ENCODE measurements at regions not wholly inside any gene's neighbourhood (a gene's known extent, or its start where the extent isn't known, plus 50 kb on each side); places are given as distances from the start of the nearest gene placed in this dataset.

DNA sequence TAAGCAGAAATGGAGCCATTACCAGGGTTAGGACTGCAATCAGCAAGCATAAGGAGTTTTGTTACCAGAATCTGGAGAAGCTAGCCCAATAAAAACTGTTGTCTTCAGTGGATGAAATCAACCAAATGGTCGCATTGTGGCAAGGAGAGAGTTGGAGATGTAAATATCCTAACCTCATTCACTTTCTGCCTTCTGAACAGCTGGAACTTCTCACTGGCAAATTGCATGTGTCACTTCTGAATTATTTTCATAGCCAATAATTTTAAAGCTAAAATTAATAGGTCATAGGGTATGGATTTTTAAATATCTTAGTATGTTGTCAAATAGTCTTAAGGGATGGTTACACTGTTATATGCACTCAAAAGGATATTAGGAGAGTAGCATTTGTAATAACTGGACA, 121.6 kb downstream of the SUCNR1 start:
- DNase-seq = no peak

DNA sequence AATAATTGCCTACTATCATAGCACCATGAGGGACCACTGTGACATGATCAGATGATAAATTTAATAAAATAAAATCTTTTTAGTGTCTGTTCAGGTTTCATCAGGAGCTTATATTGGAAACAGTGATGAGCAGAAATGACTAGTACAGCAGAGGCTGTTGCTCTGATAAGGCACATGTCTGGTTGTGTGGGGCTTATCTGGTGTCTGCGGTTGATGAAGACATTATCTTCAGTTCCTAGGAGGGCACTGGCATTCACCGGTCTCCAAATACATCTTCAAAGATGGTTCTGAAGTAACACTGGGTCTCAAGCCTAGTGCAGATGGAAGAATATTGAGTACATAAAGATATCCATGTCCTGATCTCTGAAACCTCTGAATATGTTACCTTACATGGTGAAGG, 125.3 kb downstream of the SUCNR1 start:
- DNase-seq = no peak

DNA sequence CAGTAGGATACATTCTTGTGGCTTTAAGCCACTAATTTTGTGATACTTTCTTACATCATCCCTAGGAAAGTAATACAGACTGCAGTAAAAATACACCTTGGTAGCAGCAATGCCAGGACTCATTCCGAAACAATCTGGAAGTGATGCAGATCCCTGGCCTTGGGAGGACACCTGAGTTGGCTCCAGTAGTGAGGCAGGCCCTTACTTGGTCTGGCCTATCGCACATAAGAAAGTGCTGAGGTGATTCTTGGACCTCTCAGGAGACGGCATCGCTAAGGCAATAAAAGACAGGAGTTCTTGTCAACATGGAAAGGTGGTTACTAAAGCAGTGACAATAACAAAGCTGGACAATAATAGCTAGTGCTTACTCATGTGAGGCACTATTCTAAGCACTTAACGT, 126.5 kb downstream of the SUCNR1 start:
- no peak for DNase-seq

DNA sequence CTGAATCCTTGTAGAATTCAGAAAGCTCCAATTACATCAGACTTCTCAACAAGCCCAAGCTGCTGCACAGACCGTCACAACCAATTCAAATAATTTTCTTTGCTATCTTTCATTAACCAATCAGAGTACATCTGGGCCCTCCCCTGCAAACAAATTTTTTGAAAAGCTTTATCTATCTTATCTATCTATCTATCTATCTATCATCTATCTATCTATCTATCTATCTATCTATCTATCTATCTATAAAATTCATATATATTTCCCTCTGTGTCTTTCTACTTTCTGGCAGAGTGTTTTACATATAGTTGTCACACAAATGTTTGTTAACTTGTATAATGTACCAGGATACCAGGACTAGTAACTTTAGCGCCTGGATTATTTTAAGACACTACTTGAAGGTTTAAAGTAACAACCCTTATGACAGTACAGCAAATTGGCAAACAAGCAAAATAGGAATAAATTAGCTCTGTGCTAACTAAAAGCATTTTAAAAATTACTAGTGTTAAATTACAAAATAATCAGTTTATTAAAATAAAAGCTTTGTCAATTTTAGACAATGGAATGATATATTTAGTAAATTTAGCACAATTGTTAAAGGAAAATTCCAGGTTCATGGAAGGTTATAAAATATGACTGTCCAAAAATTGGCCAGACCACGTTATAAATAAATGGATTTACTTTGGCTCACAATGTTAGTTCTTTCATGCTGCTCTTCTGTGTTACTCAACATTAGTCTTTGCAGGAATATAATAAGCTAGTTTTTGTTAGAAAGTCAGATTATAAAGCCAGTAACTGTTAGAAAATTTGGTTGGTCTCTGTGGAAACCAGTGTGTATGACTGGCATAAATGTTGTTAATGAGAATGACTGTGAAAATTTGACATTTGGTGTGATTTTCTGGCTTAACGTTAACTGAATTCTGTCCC, 138.6 kb downstream of the SUCNR1 start:
- no peak for DNase-seq

DNA sequence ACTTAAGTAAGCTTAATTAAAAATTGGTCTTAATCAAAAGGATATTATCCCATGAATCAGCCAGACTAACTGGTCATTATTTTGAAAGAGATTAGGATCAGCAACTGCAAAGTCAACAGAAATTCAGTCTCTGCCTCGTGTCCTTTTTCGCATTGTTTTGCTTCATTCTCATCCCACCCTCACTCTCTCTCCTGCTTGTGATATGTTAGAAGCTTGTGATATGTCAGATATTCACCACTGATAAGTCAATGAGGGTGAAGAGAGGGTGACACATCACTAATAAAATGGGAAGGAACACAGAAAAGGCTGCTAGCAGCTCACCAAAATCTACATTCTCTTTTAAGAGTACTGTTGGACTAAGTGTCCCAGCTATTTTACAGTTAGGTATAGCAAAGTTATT, 146.1 kb downstream of the SUCNR1 start:
- DNase-seq = no peak

DNA sequence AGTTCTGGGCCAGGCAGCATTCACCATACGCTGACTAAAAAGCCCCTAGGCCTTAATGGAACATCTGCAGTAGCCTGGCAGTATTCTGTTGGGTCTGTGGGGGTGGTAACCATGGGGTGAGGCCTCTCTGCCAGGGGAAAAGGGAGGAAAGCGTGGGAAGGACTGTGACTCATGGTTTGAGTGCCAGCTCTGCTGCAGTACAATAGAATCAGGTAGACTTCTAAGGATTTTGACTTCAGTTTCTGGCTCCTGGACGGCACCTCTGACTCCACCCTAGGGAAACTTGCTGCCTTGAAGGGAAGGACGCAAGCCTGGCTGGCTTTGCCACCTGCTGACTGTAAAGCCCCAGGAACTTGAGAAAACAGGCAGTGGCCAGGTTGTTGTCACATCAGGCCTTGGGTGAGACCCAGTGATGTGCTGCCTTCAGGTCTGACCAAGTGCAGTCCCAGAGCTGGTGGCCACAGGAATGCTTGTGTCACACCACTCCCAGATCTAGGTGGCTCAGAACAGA, 148.6 kb downstream of the SUCNR1 start:
- peak; percentile 1 to 39 for DNase-seq

DNA sequence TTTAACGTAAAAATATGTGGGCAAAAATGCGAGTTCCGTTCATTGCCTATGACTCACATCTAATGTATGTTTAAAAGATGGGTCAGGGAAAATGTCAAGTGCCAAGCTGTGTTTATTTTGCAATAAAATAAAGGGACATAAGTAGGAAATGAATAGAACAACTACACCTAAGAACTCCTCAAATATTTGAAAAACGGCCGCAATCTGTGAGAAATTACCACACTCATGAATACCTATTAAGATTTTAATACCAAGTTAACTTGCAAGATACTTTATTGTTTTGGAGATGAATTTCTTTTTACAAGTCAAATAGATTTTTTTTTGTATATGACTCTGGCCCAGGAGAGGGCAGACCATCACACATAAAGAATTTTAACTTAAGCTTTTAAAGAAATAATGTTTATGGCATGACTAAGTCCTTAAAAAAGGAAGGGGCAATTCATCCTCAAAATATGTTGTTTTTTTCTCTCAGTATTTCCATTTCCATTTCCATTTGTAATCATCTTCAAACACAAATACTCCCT, 152.7 kb downstream of the SUCNR1 start:
- DNase-seq = no peak

DNA sequence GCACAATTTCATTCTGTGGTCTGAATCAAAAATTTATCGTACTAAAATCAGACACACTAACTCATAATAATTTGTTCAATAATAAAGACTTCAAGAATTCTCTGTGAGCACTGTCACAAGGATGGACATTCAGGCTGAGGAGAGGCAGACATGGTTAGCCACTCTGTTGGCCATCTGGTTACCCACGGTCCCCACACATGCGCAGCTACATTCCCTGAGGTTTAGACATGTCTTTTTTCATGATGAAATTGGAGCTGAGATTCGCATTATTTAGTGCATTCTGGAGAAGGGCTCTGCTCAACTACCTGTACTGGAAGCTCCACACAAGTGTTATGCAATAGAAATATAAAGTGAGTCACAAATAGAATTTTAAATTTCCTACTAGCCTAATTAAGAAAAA, 156.9 kb downstream of the SUCNR1 start:
- no peak for DNase-seq

DNA sequence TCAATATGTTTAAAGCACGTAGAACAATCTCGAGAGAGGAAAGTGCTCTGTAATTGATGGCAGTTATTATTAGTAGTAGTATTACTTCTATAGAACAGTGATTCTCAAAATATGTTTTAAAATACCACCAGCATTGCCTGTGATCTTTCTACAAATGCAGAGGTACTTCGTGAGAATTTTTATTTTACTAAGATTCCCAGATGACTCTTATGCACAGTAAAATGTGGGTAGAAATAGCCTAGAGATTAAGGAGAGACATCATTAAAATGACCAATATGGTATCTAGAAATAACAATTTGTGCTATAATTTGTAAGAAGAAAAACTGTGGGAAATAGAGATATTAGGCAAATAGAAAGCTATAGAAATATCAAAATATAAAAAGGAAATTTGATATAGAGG, 157.9 kb downstream of the SUCNR1 start:
- DNase-seq = no peak

DNA sequence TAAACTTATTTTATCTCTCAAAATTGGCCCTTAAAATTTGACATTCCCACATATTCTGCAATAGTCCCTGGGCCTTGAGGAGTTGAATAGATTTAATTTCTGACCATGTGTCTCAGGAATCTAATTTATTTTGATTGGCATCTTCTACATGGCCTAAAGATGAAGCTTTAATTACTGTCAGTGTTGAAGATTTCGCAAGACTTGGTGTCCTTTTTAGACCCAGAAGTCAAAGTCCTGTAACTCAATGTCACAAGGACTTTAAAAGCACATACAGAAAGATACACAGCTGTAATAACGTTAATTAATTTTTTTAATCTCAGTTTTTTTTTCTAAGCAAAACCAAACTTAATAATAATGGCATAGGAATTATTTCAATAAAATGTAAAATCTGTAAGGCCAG, 163.9 kb downstream of the SUCNR1 start:
- DNase-seq = no peak

DNA sequence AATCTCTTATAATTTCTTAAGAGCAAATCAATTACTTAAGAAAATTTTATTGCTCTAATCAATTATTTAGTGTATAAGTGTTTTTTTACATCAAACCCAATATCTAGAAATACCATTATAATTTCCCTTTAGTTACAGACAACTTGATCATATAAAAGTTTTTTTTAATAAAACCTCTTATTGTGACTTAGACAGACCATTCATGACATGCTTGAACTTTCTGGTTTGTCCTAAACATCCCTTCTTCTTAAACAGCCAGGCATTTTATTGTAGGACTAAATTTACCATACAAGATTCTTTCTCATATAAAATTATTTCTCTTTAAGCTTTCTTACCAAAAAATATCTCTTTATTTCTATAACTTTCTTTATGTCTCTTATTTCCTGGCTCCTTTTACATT, 164.5 kb downstream of the SUCNR1 start:
- DNase-seq = no peak

DNA sequence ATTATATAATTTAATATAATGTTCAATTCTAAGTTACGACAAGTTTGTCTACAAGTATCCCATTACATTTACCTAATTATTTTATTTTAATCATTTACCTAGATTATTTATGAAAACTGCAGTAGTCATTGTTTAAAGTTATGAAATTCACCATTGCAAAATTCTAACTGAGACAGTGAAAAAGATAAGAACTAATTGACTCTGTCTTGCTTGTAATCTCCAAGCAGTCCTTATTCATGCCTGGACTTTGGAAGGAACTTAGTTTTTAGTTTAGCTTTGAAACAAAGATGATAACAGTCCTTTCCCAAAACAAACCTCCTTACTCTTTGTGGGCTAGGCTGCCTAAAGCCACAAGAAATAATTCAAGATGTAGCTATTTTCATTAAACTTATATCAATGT, 165.0 kb downstream of the SUCNR1 start:
- no peak for DNase-seq

DNA sequence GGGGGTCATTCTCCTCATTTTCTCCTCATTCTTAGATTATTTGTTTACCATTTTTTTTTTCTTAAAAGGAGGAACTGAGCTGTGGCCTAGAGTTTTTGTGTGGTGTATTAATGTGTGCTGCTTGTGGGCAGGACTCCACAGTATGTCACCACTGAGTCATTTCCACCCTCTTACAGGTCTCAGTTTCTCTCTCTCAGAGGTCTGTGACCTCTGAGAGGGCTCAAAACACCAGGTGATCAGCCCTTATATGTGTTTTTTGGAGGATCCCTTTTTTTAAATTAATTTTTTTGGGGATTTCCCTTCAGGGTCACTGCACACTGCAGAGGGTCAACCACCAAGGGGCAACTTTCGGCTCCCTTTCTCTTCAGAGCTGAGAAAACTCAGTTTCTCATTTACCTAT, 166.4 kb downstream of the SUCNR1 start:
- no peak for DNase-seq

DNA sequence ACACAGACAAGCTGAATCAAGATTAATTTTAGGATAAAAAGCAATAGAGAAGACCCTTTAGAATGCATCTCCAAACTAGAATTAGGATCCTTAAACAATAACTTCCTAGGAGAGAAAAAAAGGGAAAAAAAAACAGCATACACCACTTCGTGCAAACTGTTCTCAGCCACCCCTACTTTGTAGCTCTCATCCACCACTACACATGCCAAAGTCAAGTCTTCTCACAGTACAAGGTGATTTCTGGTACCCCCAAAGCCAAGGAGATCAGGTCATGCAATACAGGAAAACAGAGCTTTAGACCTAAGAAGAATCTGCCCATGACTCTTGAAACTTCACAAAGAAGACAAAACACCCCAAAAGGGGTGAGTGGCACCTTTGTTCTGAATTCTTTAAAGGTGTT, 166.9 kb downstream of the SUCNR1 start:
- DNase-seq = no peak

DNA sequence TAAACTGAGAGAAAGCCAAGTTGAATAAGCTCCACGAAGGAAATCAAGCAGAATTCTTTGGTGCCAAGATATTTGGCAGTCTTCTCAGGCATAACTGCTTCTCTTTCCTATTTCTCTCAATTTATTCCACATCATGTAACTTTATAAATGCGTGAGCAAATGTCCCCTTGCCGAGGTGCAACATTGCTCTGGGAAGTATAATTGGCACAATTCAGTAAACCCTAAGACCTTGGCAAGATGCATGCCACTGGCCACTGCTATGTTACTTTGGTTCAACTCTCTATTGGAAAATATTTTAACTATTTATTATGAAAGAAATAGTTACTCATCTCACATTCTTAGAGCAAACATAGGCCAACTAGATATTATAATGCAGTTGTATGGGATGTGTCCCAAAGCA, 170.2 kb downstream of the SUCNR1 start:
- no peak for DNase-seq

DNA sequence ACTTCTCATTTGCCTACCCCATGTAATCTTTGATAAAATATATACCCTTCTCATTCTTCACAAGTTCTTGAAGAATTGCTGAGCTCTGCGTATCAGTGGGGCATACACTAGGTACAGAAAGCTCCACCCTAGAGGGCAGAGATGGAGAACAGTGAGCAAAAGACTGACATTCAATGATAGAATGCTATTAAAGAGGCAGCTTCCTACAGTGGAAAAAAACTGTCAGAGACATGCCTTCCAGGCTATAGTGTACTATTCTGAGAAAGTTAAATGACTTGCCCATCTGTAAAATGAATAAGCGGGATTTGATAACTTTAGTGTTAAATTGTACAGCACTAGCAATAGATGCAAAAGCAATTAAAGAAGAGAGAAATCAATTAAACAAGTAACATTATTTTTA, 172.8 kb downstream of the SUCNR1 start:
- no peak for DNase-seq

DNA sequence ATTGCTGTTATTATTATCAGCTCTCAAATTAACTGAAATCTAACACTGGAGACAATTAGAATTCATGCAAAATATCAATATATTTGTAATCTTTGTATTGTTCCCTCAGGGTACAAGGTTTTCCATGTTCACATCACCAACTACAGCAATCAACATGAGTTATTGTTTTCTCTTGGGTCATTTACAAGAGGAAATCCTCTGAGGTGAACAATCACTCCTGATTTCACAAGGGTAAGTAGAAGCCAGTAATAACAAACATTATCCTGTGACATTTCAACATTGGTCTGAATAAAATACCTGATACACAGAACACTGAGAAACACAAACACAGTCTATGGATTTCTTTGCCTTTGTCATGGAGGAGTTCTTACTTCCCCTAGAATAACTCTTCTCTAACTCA, 174.0 kb downstream of the SUCNR1 start:
- DNase-seq = no peak

DNA sequence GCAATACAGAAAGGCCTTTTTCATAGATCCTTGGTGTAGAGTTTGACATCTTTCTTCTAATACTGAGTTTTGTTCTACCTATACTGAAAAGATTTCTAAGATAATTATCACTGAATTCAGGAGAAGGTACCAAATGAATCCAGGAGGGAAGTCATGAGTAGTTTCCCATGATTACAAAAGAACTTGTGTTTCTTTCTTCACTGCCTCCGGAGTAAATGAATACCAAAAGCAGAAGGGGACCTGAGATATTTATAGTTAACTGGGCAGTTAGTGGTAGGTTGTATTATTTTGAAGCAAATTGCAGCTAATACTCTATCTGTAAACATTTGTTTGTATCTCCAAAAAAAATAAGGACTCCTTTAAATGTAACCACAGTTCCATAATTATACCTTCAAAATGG, 175.4 kb downstream of the SUCNR1 start:
- no peak for DNase-seq

DNA sequence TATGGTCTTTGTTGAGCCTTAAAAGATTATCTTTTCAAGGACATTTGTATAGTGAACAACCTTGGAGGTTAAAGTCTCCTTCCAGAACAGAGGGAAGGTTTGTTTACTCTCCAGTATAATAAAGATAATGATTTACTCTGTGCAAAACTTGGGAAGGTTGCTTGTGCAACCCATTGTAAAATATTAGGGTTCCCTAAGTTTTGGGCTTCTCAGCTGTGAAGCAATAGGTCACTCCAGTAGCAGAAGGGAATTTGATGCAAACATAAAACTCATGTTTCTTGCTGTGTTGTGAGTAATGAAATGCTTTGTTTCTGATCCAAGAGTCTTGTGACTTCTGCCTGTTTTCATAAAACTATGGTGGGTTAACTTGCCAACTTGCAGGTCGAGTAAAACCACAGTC, 177.5 kb downstream of the SUCNR1 start:
- DNase-seq = no peak

DNA sequence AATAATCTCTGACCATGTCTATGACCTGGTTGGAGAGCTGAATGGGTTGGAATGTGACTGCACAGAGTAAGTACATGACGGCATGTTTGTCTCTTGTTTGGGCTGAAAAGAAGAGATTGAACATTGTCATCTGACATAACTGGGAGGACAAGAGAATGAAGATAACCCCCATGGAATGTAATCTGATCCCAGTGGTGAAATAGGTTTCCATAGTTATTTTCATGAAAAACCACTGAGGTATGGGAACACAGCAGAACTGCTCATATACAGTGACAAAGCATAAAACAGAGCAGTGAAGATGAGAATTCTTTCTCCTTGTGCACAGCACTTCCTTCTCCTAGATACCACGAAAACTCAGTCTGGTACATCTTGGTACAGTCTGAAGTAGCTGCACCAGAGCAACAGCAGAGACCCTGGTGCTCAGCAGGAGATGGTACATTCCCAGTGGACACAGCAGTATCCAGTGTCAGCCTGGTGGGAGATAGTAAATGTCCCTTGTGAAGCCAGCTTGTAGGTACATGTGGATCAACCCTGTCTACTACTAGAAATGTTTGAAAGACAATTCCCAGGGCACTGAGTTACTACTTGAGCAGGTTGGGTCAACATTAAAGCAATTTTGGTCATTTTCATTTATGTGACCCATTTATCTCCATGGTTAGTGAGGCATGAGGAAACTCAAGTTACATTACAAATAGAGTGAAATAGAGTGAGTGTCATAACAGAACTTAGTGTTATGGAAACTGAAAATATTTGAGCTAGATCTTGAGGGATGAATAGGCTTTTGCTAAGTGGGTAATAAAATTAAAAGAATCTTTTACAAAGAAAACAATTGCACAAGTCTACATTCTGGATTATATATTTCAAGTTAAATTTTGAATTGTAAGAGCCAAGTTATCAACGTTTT, 178.3 kb downstream of the SUCNR1 start:
- no peak for DNase-seq

DNA sequence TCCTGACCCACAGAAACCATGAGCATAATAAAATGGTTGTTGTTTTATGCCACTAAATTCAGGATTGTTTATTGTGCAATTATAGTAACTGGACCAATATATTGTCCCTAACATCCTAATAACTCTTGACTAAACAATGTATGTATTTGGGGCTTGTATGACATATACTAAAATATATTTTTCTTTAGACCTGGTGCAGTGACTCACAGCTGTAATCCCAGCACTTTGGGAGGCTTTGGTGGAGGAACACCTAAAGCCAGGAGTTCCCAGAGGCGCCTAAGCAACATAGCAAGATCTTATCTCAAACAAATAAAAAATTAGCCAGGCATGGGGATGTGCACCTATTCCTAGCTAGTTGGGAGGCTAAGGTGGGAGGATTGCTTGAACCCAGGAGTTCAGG, 180.4 kb downstream of the SUCNR1 start:
- no peak for DNase-seq

DNA sequence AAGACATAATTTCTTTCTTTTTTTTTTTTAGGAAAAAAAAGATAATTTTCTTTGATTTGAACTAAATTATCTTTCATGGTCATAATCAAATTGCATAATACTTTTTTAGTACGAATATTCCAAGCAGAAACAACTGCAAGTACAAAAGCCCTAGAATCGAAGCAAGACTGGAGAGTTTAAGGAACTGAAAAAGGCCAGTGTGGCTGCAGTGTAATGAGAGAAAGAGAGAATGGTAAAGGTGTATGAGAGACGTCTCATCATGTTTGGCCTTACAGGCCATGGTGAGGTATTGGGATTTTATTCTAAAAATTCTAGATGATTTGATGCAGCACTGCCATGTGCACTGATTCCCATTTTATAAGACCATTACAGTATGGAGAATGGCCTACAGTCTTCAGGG, 180.9 kb downstream of the SUCNR1 start:
- no peak for DNase-seq

DNA sequence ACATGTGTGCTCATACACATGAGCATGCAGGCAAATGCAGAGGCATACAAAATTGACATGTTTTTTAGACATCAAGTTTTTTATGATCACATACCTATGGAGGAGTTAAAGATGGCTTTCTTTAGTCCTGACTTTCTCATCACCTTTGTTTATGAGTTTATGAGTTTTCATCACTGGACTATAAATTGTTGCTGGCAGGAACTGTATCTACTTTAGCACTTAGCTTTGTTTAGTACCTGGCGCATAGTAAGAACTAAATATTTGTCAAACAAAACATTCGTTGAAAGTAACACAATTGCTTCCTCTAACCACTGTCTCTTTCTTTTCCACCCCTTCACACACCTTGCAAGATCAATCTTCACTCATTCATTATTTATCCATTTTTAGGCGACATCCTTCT, 182.6 kb downstream of the SUCNR1 start:
- DNase-seq = no peak

DNA sequence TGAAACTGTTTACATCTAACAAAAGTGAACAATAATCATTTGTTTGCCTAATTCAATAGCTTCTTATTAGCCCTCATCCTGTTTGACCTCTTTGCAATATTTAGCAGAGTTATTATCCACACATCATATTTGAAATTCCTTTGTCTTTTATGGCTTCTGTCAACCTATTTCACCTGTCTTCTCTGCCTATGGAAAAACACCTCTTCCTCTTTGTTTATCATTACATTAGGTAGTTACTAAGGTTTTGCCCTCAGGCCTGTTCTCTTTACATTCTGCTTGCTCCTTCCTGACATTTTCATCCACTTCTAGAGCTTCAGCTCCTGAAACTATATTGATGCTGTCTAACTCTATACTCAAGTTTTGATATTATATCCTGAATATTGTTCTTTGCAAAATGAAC, 183.0 kb downstream of the SUCNR1 start:
- no peak for DNase-seq
